C4-2B (cell line): ENCODE measurements at regions not wholly inside any gene's neighbourhood (a gene's known extent, or its start where the extent isn't known, plus 50 kb on each side); places are given as distances from the start of the nearest gene placed in this dataset.
A peak's percentile ranks its signal among the peaks of the same experiment; 100 is the strongest.

Experiments
- H3K27ac ChIP-seq: fragments of 450-650 bp; 2 replicates; pipeline ENCODE4 v1.5.1; 2017
- CTCF ChIP-seq: fragments of 450-650 bp; conservative IDR thresholded peaks from 2 replicates; pipeline ENCODE4 v1.5.1; 2017; ENCODE audit warnings: mild to moderate bottlenecking
- ZFX ChIP-seq: fragments of 450-650 bp; IDR thresholded peaks from 2 replicates; pipeline ENCODE4 v1.6.1; 2017

DNA sequence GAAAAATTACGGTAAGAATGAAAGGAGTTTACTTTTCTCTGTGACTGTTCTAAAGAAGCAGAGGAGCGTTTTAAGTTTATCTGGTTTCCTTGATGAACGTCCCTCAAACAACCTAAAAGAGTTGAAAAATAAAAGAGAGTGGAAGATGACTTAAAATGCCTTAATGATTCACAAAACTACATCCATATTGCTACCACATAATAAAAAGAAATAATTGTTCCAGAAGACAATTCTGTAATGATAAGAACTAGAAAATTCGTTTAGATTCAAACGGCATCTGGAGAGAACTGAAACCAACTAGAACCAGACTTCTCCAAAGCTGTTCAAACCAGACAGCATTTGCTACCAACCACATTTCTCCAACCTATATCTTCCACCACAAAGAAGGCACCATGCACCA, 68.1 kb downstream of the TEKT4 start:
- no peak for TF ChIP-seq CTCF
- no peak for TF ChIP-seq ZFX
- no peak overlapping the region for H3K27ac ChIP-seq

DNA sequence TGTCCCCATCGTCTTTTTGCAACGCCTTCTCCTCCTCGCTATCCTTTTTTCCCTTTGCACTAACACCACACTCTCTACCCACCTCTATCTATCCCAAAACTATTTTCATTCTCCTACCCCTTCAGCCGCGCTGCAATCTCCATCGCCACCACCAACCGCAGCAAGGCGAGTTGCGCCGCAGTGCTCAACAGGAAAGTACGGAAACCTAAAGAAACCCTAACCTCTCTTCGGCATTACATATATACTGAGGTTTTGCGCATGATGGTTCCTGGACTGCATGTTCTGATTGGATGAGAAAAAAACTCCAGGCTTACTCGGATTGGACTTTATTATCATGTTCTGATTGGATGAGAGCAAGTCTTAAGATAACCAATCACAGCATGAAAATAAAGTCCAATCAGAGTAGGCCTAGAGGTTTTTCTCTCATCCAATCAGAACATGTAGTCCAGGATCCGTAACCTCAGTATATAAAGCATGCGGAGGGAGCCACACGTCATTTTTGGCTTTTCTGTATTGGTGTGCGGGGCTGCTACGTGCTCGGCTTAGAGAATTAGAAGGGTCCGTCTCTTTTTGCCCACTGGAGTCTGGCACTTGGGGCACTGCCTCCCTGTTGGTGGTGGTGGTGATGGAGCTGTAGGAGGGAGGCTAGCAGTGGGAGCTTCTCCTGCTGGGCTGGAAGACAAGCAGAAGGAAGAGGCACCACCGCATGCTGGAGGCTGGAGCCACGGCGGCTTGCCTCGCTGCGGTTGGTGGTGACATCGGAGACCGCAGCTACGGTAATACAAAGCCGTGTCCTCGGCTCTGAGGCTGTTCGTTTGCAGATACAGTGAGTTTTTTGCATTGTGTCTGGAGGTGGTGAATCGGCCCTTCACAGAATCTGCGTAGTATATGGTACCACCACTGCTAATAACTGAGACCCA, 76.1 kb downstream of the TEKT4 start:
- TF ChIP-seq ZFX (no peak), CTCF (no peak)
- no peak overlapping the region for H3K27ac ChIP-seq

- TF ChIP-seq CTCF (no peak), ZFX (no peak)
- no peak overlapping the region for H3K27ac ChIP-seq
Measured at GRCh38 chr2:94955702-94956101, 69.8 kb upstream of the MAL start.

- no peak overlapping the region for H3K27ac ChIP-seq
- TF ChIP-seq ZFX (no peak), CTCF (peak; percentile 89)
Measured at GRCh38 chr2:94956797-94957391, 68.6 kb upstream of the MAL start.

DNA sequence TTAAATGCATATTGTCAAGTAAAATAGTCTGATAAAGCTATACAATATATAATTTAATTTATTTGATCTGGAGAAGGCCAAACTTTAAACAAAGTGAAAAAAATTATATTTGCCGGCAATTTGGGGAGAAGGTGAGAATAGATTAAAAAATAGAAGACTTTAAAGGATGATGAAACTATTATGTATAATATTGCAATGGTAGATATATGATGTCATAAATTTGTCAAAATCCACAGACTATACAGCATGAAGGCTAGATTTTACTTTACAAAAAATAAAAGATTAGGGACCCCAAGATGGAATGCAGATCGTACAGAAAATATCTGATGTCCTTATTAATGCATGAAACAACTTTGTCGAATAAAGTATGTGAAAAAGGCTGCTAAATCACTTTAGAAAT, 67.3 kb upstream of the MAL start:
- no peak overlapping the region for H3K27ac ChIP-seq
- TF ChIP-seq ZFX, result no peak
- TF ChIP-seq CTCF, result no peak

- H3K27ac ChIP-seq, result no peak overlapping the region
- TF ChIP-seq CTCF (no peak), ZFX (no peak)
Measured at GRCh38 chr2:94960266-94960665, 65.2 kb upstream of the MAL start.

DNA sequence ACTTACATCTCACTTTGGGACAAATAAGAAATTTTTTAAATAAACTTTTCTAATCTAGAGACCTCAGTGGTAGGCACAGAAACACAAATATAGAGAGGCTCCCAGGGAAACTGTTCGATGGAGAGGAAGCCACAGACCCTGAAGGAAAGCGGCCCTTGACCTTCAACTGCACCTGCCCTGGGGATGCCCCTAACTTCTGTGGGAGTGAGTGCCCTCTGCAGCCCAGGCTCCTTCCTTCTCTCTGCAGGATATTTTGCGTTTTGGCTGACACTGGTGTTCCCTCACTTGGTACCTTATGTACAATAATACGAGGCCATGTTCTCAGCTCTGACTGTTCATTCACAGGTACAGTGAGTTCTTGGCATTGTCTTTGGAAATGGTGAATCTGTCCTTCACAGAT, 64.8 kb upstream of the MAL start:
- H3K27ac ChIP-seq, result no peak overlapping the region
- no peak for TF ChIP-seq ZFX
- TF ChIP-seq CTCF, result no peak
